IPS-20b (cell line): ENCODE measurements at regions not wholly inside any gene's neighbourhood (a gene's known extent, or its start where the extent isn't known, plus 50 kb on each side); places are given as distances from the start of the nearest gene placed in this dataset.
"Not testable (repeated sequence)": the region's sequence is repeated elsewhere in the genome, so short reads cannot be mapped to it uniquely, and the experiment has no call there.

ENCODE experiments used
- H3K27ac ChIP-seq: one replicate; pipeline ENCODE4 v1.5.1; 2013; ENCODE audit warnings: low read length
- H3K27me3 ChIP-seq: 2 replicates; pipeline ENCODE4 v1.6.1; 2013; ENCODE audit warnings: mild to moderate bottlenecking, low read length, inconsistent platforms; ENCODE audit not compliant: insufficient read depth
- H3K36me3 ChIP-seq: 2 replicates; pipeline ENCODE4 v1.6.1; 2013; ENCODE audit warnings: low read depth, mild to moderate bottlenecking, inconsistent platforms, low read length, moderate library complexity; ENCODE audit not compliant: insufficient read depth
- H3K4me1 ChIP-seq: 2 replicates; pipeline ENCODE4 v1.6.1; 2013; ENCODE audit warnings: mild to moderate bottlenecking, control low read depth, inconsistent platforms, low read length, moderate library complexity; ENCODE audit not compliant: insufficient read depth
- H3K4me3 ChIP-seq: 2 replicates; pipeline ENCODE4 v1.5.1; 2013; ENCODE audit warnings: mild to moderate bottlenecking, low read length, inconsistent platforms
- H3K9ac ChIP-seq: 2 replicates; pipeline ENCODE4 v1.6.1; 2013; ENCODE audit warnings: low read depth, mild to moderate bottlenecking, inconsistent platforms, low read length, moderate library complexity
- H3K9me3 ChIP-seq: 2 replicates; pipeline ENCODE4 v1.6.1; 2013; ENCODE audit warnings: mild to moderate bottlenecking, low read depth, low read length, inconsistent platforms; ENCODE audit not compliant: insufficient read depth

DNA sequence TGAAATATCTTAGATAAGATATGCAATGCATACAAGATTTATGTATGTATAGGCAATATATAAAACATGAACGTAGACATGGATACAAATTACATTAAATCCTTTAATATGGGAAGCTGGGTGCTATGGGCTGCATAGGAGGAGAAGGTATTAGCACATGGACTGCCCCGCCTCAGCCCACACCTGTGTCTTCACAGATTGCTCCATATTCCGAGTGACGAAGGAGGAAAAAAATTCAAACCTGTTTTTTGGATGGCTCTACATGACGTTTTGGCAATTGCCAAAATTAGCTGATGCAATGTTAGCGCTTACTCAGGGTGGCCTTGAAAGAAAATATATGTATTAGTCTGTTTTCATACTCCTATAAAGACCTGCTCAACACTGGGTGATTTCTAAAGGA lies 223.4 kb upstream of the SLCO3A1 start:
- Histone ChIP-seq H3K4me3 (no peak overlapping the region), H3K27me3 (no peaks in the 10 kb centered on the region), H3K36me3 (no peaks in the 10 kb centered on the region), H3K4me1 (peaks cover 1% of the 10 kb centered on the region; the same call in 1 of the 2 replicates), H3K9me3 (no peaks in the 10 kb centered on the region), H3K9ac (no peak overlapping the region), H3K27ac (no peak overlapping the region)

DNA sequence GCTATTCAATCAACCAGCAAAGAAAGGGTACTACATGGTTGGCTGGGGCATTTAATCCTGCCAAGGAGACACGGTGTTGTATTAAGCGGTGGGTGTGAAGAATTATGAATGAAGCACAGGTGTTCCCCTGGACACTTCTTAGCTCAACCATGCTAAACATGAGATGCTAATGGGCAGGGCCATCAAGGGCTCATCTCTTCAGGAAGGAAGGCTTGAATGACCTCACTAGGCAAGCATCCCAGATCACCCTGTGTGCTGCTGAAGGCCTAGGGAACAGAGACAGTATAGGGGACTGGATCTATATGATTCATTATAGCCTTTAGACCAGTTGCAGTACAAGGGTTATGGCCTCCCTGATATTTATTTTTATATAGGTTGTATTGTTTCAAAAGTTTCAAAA lies 221.3 kb upstream of the SLCO3A1 start:
- Histone ChIP-seq H3K9me3 (no peaks in the 10 kb centered on the region), H3K9ac (no peak overlapping the region), H3K36me3 (no peaks in the 10 kb centered on the region), H3K27me3 (no peaks in the 10 kb centered on the region), H3K27ac (no peak overlapping the region), H3K4me3 (no peak overlapping the region), H3K4me1 (peaks cover 6% of the 10 kb centered on the region; the same call in 1 of the 2 replicates)

DNA sequence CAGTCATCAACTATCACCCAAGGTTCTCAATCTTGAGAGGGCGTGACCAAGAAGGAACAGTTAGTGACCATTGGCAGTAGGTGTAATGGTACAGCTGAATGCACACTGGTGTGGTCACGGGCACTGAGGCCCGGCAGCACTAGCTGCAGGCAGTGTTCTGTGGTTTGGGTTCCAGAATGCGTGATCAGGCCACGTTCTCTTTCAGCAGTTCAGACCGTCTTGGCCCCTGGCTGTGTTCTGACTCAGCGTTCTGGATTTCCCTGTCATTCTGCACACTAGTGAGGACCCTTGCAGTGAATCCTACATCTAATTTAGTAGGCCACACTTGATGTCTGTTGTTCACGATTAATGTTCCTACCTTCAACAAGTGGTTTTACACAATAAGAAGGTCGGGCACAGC lies 220.5 kb upstream of the SLCO3A1 start:
- Histone ChIP-seq H3K9me3 (peaks cover 1% of the 10 kb centered on the region; the same call in 1 of the 2 replicates), H3K27ac (no peak overlapping the region), H3K36me3 (no peaks in the 10 kb centered on the region), H3K4me3 (no peak overlapping the region), H3K27me3 (no peaks in the 10 kb centered on the region), H3K4me1 (peaks cover 6% of the 10 kb centered on the region; the same call in 1 of the 2 replicates), H3K9ac (no peak overlapping the region)

DNA sequence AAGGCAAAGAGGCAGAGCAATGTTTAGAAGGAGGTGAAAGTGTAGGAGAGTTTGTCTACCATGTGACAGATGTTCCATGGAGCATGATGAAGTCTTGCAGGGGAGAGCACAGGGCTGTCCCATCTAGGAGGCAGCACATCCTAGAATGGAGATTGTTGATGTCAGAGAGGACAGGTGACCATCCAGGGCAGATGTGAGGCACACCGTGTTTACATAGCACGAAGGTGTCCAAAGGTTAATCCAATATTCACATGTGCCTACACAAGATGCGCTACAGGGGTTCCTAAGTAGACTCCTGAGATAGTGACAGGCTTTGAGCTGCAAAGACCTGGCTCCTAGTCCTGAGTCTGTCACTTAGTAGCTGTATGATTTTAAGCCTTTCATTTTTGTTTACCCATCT lies 219.3 kb upstream of the SLCO3A1 start:
- no peak overlapping the region for H3K9ac ChIP-seq
- peaks cover 6% of the 10 kb centered on the region; the same call in 1 of the 2 replicates for H3K4me1 ChIP-seq
- no peaks in the 10 kb centered on the region for H3K27me3 ChIP-seq
- H3K9me3 ChIP-seq, result peaks cover 10% of the 10 kb centered on the region; the same call in 1 of the 2 replicates
- H3K36me3 ChIP-seq, result no peaks in the 10 kb centered on the region
- no peak overlapping the region for H3K27ac ChIP-seq
- no peak overlapping the region for H3K4me3 ChIP-seq

DNA sequence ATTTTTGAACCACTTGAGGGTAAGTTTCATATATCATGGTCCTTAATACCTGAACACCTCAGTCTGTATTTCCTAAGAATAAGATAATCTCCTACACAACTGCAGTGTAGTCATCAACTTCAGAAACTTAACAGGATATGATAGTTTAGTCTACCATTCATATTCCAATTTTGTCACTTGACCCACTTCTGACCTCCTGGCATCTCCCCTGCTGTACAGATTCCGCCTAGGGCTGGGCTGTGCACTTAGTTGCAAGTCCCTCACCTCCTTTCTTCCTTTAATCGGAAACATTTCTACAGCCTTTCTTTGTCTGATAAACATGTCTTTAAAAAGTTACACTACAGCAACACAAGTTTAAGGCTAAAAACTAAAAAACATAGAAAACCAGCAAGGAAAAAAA lies 218.4 kb upstream of the SLCO3A1 start:
- H3K36me3 ChIP-seq, result no peaks in the 10 kb centered on the region
- H3K9me3 ChIP-seq, result peaks cover 14% of the 10 kb centered on the region; the same call in 1 of the 2 replicates
- H3K4me3 ChIP-seq, result no peak overlapping the region
- H3K9ac ChIP-seq, result no peak overlapping the region
- no peaks in the 10 kb centered on the region for H3K27me3 ChIP-seq
- peaks cover 6% of the 10 kb centered on the region; the same call in 1 of the 2 replicates for H3K4me1 ChIP-seq
- H3K27ac ChIP-seq, result no peak overlapping the region

DNA sequence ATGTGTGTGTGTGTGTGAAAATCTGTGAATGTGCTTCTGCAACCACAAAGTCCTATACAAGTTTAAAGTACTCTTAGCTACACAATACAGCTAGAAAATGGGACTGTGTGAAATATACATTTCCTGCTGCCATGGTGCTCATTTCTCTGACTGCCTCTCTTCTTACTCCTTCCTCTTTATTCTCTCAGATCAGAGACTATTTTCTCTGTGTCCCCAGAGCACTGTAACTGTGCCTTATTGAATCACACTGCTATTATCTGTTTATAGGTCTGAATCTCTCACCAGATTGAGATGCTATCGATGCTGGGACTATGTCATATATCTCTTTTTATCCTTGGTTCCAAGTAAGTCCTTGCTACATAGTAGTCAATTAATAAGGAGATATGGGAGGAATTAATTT lies 217.9 kb upstream of the SLCO3A1 start:
- Histone ChIP-seq H3K27me3 (no peaks in the 10 kb centered on the region), H3K36me3 (no peaks in the 10 kb centered on the region), H3K4me1 (peaks cover 6% of the 10 kb centered on the region; the same call in 1 of the 2 replicates), H3K9ac (no peak overlapping the region), H3K27ac (no peak overlapping the region), H3K4me3 (no peak overlapping the region), H3K9me3 (peaks cover 14% of the 10 kb centered on the region; the same call in 1 of the 2 replicates)

DNA sequence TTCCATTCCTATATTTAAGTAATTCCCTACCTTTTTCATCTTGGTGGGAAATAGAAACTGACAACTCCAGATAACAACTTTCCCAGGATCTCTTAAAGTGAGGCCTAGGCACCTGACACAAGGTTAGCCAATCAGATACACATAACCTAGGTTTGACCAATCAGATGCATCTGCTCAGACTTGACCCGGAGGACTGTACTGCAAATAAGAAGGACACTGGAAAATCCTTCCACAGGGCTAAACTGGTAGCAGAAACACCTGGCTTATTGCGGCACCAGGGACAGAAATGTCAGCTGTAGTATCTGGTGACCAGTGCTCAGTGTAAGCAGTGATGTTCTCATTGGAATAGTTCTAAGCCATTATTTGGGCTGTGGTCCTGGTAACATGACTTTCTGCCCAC lies 204.5 kb upstream of the SLCO3A1 start:
- H3K9me3 ChIP-seq, result no peaks in the 10 kb centered on the region
- no peaks in the 10 kb centered on the region for H3K36me3 ChIP-seq
- no peak overlapping the region for H3K9ac ChIP-seq
- H3K27me3 ChIP-seq, result no peaks in the 10 kb centered on the region
- no peak overlapping the region for H3K27ac ChIP-seq
- H3K4me1 ChIP-seq, result no peaks in the 10 kb centered on the region
- H3K4me3 ChIP-seq, result no peak overlapping the region

DNA sequence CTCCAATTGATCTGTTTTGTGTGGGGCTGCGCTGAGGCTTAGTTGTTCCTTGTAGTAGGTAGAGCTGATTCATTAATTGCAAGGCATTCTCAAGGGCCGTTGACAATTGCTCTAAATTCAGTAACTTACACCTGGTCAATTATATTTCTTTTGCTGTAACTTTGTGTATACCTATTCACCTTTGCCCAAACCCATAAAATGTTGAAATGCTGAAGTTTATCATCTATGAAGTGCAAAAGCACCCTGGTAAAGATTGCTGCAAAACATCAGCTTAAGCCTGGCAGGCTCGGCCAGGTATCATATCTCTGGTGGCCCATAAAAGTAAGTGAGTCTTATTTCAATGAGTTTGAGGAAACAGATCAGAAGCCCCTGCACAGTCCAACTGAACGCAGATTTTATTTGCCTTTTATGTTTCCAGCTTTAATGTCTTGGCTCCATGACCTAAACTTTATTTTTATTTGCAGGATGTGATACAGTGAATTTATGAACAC lies 203.6 kb upstream of the SLCO3A1 start:
- Histone ChIP-seq H3K27ac (no peak overlapping the region), H3K9ac (no peak overlapping the region), H3K27me3 (no peaks in the 10 kb centered on the region), H3K4me3 (no peak overlapping the region), H3K4me1 (no peaks in the 10 kb centered on the region), H3K9me3 (no peaks in the 10 kb centered on the region), H3K36me3 (no peaks in the 10 kb centered on the region)

DNA sequence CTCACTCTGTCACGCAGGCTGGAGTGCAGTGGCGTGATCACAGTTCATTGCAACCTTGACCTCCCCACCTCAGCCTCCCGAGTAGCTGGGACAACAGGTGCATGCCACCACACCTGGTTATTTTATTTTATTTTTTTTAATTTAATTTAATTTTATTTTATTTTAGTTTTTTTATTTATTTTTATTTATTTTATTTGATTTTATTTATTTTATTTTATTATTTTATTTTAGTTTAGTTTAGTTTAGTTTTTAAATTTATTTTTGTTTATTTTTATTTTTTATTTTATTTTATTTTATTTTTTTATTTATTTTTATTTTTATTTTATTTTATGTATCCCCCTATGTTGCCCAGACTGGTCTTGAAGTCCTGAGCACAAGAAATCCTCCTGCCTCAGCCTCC lies 202.3 kb upstream of the SLCO3A1 start:
- Histone ChIP-seq H3K27ac (no peak overlapping the region), H3K27me3 (no peaks in the 10 kb centered on the region), H3K4me1 (no peaks in the 10 kb centered on the region), H3K4me3 (no peak overlapping the region), H3K9ac (no peak overlapping the region), H3K9me3 (no peaks in the 10 kb centered on the region), H3K36me3 (no peaks in the 10 kb centered on the region)

DNA sequence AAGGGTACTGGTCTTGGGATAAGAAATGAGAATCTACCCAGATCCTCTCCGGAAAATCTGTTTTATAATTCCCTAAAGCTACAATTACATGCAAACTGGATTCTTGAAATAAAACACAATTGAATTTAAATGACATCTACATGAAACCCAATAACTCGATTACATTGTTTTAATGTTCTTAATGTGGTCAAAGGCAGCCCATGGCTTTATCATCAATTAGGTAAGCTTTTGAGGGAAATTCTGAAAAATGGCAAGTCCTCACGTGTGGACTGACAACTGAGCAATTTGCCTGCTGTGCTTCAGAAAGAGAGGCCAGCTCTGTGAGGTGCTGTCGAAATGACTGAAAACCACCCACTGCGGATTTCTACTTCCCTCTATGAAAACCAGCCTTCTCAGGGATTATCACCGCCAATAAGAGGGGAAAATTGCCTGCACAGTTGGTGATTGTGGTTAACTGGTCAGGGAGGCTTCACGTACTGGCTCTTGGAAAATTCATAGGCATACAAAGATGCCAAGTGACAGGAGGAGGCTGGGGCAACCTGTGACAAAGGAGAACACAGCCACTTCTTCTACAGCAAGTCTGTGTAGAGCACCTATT lies 200.8 kb upstream of the SLCO3A1 start:
- H3K27ac ChIP-seq, result no peak overlapping the region
- H3K36me3 ChIP-seq, result no peaks in the 10 kb centered on the region
- H3K27me3 ChIP-seq, result no peaks in the 10 kb centered on the region

DNA sequence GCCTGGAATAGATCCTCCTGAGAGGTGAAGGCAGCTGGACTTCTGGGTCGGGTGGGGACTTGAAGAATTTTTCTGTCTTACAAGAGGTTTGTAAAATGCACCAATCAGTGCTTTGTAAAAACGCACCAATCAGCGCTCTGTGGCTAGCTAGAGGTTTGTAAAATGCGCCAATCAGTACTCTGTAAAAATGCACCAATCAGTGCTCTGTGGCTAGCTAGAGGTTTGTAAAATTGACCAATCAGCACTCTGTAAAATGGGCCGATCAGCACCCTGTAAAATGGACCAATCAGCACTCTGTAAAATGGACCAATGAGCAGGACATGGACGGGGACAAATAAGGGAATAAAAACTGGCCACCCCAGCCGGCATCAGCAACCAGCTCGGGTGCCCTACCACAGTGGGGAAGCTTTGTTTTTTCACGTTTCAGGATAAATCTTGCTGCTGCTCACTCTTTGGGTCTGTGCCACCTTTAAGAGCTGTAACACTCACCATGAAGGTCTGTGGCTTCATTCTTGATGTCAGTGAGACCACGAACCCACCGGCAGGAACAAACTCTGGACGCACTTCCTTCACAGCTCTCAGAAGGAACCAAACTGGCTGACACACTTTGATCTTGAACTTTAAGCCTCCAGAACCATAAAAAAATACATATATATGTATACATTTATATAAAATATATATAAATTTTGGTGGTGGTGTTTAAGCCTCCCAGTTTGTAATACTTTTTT lies 197.8 kb upstream of the SLCO3A1 start:
- not testable (repeated sequence) for H3K9me3 ChIP-seq, H3K27ac ChIP-seq, H3K4me3 ChIP-seq, H3K9ac ChIP-seq, H3K27me3 ChIP-seq, H3K36me3 ChIP-seq, H3K4me1 ChIP-seq

More for the DNA sequence above, 200.8 kb upstream of the SLCO3A1 start:
- no peak overlapping the region for H3K9ac ChIP-seq
- no peaks in the 10 kb centered on the region for H3K9me3 ChIP-seq
- H3K4me3 ChIP-seq, result no peak overlapping the region
- H3K4me1 ChIP-seq, result no peaks in the 10 kb centered on the region

DNA sequence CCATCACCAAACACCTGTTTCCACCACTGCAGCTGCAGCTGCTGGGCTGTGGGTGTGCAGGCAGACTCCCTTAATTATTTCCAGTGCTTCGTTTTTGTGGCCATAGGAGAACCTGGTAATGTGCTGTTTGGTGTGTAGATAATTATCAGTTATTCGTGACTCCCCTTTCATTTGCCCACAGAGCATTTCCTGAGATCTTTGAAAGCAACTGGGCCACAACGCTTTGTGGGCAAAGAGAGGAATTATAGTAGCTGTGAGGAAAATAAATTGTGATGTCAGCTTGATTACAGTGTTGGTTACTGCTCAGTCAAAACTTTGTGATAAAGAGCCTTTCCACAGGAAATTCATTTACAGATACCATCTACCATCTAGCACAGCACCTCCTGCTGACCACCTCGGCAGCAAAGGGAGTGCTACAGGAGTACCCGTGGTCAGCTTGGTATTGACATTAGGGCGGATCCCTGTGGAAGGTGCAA lies 193.3 kb upstream of the SLCO3A1 start:
- H3K4me1 ChIP-seq, result no peaks in the 10 kb centered on the region
- no peak overlapping the region for H3K9ac ChIP-seq

More for the DNA sequence above, 193.3 kb upstream of the SLCO3A1 start:
- Histone ChIP-seq H3K27me3 (no peaks in the 10 kb centered on the region), H3K36me3 (no peaks in the 10 kb centered on the region), H3K4me3 (no peak overlapping the region), H3K9me3 (no peaks in the 10 kb centered on the region), H3K27ac (no peak overlapping the region)
